HEK293T (cell line): ENCODE measurements at regions not wholly inside any gene's neighbourhood (a gene's known extent, or its start where the extent isn't known, plus 50 kb on each side); places are given as distances from the start of the nearest gene placed in this dataset.

Experiments used
- BHLHE40 ChIP-seq: fragments of 450-650 bp; IDR thresholded peaks from 2 replicates; pipeline ENCODE4 v1.6.1; 2016; ENCODE audit warnings: mild to moderate bottlenecking, moderate library complexity, borderline replicate concordance
- ELF4 ChIP-seq: fragments of 450-650 bp; IDR thresholded peaks from 2 replicates; pipeline ENCODE4 v1.6.1; 2017; ENCODE audit warnings: antibody characterized with exemption
- FOXA1 ChIP-seq: fragments of 450-650 bp; IDR thresholded peaks from 2 replicates; pipeline ENCODE4 v1.6.1; 2016; ENCODE audit warnings: mild to moderate bottlenecking
- FOXM1 ChIP-seq: fragments of 450-650 bp; IDR thresholded peaks from 2 replicates; pipeline ENCODE4 v1.6.1; 2017; ENCODE audit warnings: mild to moderate bottlenecking, borderline replicate concordance
- PKNOX1 ChIP-seq: fragments of 450-650 bp; IDR thresholded peaks from 2 replicates; pipeline ENCODE4 v1.6.1; 2016
- SP1 ChIP-seq: fragments of 450-650 bp; IDR thresholded peaks from 2 replicates; pipeline ENCODE4 v1.6.1; 2017
- SUZ12 ChIP-seq: fragments of 450-650 bp; IDR thresholded peaks from 2 replicates; pipeline ENCODE4 v1.6.1; 2016; ENCODE audit warnings: mild to moderate bottlenecking

DNA sequence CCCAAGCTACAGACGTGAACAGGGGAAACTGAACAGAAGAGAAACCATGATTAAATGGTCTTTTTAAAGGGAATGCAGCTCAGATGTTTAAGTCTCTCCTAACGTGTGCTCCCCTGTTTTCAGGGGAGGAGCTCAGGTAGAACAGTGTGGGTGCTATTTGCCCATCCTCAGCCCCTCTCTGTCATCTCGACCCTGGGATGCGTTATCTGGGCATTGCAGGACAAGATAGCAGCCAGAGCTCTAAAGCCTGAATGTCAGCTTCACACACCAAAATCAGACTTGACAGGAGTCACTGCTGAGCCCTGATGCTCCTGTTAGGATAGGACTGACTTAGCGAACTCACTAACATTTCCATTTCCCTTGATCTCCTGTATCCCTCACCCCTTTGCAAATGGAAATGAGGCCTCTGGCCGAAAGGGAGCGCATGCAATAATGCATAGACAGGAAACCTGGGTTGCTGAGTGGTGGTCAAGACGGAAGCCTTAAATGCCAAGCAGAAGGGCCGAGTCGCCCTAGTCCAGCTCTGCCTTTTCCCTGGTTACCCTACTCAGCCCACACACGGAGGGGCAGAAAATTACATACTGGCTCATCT, 234.9 kb upstream of the TPM1 start:
- TF ChIP-seq SP1 (no peak), SUZ12 (no peak), PKNOX1 (no peak), FOXM1 (no peak), BHLHE40 (no peak), ELF4 (no peak), FOXA1 (no peak)
